ENCODE measurements at regions not wholly inside any gene's neighbourhood (a gene's known extent, or its start where the extent isn't known, plus 50 kb on each side); places are given as distances from the start of the nearest gene placed in this dataset.

- H3K36me3 ChIP-seq (ENCODE audit: control insufficient read depth in 2 of 2, extremely low read depth in 1 of 2, insufficient read depth in 2 of 2, low read length in 2 of 2) = no peaks in the 10 kb centered on the region
- peaks cover 5% of the 10 kb centered on the region for H3K9me3 ChIP-seq (replicated peaks; ENCODE audit: control insufficient read depth, insufficient read depth, low read length)
- TF ChIP-seq FOS (IDR thresholded peaks at IDR 0.05; ENCODE audit: borderline replicate concordance, insufficient read depth, low read length) = no peak
- no peak for TF ChIP-seq GATA2 (IDR thresholded peaks at IDR 0.05; ENCODE audit: insufficient read depth, insufficient read length, low read depth, low read length)
- TF ChIP-seq MYC (IDR thresholded peaks at IDR 0.05; ENCODE audit: low read depth, low read length) = no peak
- TF ChIP-seq POLR2AphosphoS5 (IDR thresholded peaks at IDR 0.05; ENCODE audit: insufficient read depth, low read depth, low read length) = no peak
- no peak for TF ChIP-seq EZH2 (IDR thresholded peaks at IDR 0.05; ENCODE audit: borderline replicate concordance, low read depth, low read length, severe bottlenecking)
- TF ChIP-seq MAX (IDR thresholded peaks at IDR 0.05; ENCODE audit: insufficient read depth, insufficient read length) = no peak
- no peak for TF ChIP-seq CTCF (IDR thresholded peaks at IDR 0.05; ENCODE audit: extremely low read depth in 1 of 2, insufficient read depth in 1 of 2, low read depth in 1 of 2, low read length in 2 of 2)
- no peak for TF ChIP-seq JUN (IDR thresholded peaks at IDR 0.05; ENCODE audit: borderline replicate concordance, insufficient read depth, insufficient read length, low read depth)
- no peak for TF ChIP-seq POLR2A (IDR thresholded peaks at IDR 0.05; ENCODE audit: low read depth, low read length)
- BruUV-seq (replicated peaks) = no TSS peak
- no peaks in the 10 kb centered on the region for H3K79me2 ChIP-seq (ENCODE audit: control insufficient read depth, insufficient read depth, low read length)
- dilution Hi-C loops (cut with MboI; ENCODE audit: extremely low pct_ligation_motif_present, low sequenced_read_pairs) (no loop called here), intact Hi-C loops (cut with micrococcal nuclease) (no loop called here)
- no peaks in the 10 kb centered on the region for H3K4me1 ChIP-seq (ENCODE audit: control insufficient read depth, extremely low read depth, insufficient read depth, low read length)
- CTCF ChIA-PET = no interaction called here
- H2AFZ ChIP-seq (ENCODE audit: low read depth, low read length) = no peak overlapping the region
- H3K27me3 ChIP-seq (ENCODE audit: control insufficient read depth in 2 of 2, insufficient read depth in 2 of 2, low read length in 2 of 2) = no peaks in the 10 kb centered on the region
- H3K27ac ChIP-seq (ENCODE audit: insufficient read depth, low read depth, low read length) = no peak overlapping the region
- no peak overlapping the region for H3K9ac ChIP-seq (replicated peaks; ENCODE audit: extremely low read depth, insufficient read depth, low read length)
- H3K9me1 ChIP-seq (replicated peaks; ENCODE audit: control insufficient read depth, extremely low read depth, insufficient read depth, low read length) = no peaks in the 10 kb centered on the region
- DNase-seq (ENCODE audit: low read depth, low spot score) (no peak), FAIRE-seq (no peak)
- H3K4me3 ChIP-seq (replicated peaks in 1 of 3; ENCODE audit: insufficient read depth in 1 of 3, low read depth in 1 of 3, low read length in 3 of 3) = no peak overlapping the region
- POLR2A ChIA-PET = no interaction called here
- H3K4me2 ChIP-seq (ENCODE audit: insufficient read depth, low read length) = no peak overlapping the region
- no peaks in the 10 kb centered on the region for H4K20me1 ChIP-seq (replicated peaks; ENCODE audit: control insufficient read depth, extremely low read depth, insufficient read depth, low read length)
Measured at GRCh38 chr3:1787094-1787493, 311.6 kb upstream of the CNTN4 start.
